ENCODE measurements at regions not wholly inside any gene's neighbourhood (a gene's known extent, or its start where the extent isn't known, plus 50 kb on each side); places are given as distances from the start of the nearest gene placed in this dataset.

DNA sequence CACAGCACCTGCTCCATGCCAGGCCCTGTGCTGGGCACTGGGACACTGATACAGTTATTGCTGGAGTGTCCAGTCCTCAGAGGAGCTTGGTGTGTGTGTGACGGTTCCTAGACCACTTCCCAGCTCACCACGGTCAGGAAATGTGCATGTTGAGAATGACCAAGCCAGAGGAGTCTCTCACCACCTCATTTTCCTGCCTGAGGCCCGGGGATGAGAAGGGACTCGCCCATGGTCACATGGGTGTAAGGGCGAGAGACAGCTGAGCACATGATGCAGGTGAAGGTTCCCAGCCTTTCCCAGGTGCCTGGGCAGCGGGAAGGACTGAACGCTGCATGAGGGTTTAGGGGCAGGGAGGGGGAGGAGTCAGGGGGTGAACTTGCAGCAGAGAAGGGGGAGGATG lies 180.9 kb upstream of the TLE3 start:
- intact Hi-C loops (cut with DNase I) = no loop called here
- DNase-seq = no peak
- H3K27ac ChIP-seq (ENCODE audit: low read depth in 2 of 2, low read length in 2 of 2) = no peak overlapping the region

GRCh38 chr15:70277556-70277955 lies 179.8 kb upstream of the TLE3 start:
- Histone ChIP-seq H3K4me1 (ENCODE audit: control insufficient read depth in 2 of 3, insufficient read depth in 2 of 3, low read depth in 1 of 3, low read length in 3 of 3) (no peaks in the 10 kb centered on the region), H3K4me3 (ENCODE audit: low read length in 3 of 3) (no peak overlapping the region), H3K9me3 (ENCODE audit: control insufficient read depth in 2 of 3, insufficient read depth in 1 of 3, low read length in 3 of 3) (no peaks in the 10 kb centered on the region), H3K27me3 (ENCODE audit: control insufficient read depth, insufficient read depth, low read length) (no peaks in the 10 kb centered on the region), H3K36me3 (ENCODE audit: control insufficient read depth in 2 of 3, insufficient read depth in 3 of 3, low read length in 3 of 3) (no peaks in the 10 kb centered on the region), H3K9ac (ENCODE audit: low read length in 3 of 3) (no peak overlapping the region), H3K27ac (ENCODE audit: low read depth in 2 of 2, low read length in 2 of 2) (no peak overlapping the region)
- FAIRE-seq = no peak
- TF ChIP-seq, protein P1, sequence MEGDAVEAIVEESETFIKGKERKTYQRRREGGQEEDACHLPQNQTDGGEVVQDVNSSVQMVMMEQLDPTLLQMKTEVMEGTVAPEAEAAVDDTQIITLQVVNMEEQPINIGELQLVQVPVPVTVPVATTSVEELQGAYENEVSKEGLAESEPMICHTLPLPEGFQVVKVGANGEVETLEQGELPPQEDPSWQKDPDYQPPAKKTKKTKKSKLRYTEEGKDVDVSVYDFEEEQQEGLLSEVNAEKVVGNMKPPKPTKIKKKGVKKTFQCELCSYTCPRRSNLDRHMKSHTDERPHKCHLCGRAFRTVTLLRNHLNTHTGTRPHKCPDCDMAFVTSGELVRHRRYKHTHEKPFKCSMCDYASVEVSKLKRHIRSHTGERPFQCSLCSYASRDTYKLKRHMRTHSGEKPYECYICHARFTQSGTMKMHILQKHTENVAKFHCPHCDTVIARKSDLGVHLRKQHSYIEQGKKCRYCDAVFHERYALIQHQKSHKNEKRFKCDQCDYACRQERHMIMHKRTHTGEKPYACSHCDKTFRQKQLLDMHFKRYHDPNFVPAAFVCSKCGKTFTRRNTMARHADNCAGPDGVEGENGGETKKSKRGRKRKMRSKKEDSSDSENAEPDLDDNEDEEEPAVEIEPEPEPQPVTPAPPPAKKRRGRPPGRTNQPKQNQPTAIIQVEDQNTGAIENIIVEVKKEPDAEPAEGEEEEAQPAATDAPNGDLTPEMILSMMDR (IDR thresholded peaks at IDR 0.05; ENCODE audit: borderline replicate concordance, extremely low read depth, insufficient read depth) = no peak
- intact Hi-C loops (cut with DNase I) = no loop called here
- no peak for DNase-seq

More for the DNA sequence above, 180.9 kb upstream of the TLE3 start:
- Histone ChIP-seq H3K36me3 (ENCODE audit: control insufficient read depth in 2 of 3, insufficient read depth in 3 of 3, low read length in 3 of 3) (no peaks in the 10 kb centered on the region), H3K4me1 (ENCODE audit: control insufficient read depth in 2 of 3, insufficient read depth in 2 of 3, low read depth in 1 of 3, low read length in 3 of 3) (no peaks in the 10 kb centered on the region), H3K9ac (ENCODE audit: low read length in 3 of 3) (no peak overlapping the region), H3K9me3 (ENCODE audit: control insufficient read depth in 2 of 3, insufficient read depth in 1 of 3, low read length in 3 of 3) (no peaks in the 10 kb centered on the region), H3K4me3 (ENCODE audit: low read length in 3 of 3) (no peak overlapping the region), H3K27me3 (ENCODE audit: control insufficient read depth, insufficient read depth, low read length) (no peaks in the 10 kb centered on the region)
- TF ChIP-seq, protein P1 (IDR thresholded peaks at IDR 0.05; ENCODE audit: borderline replicate concordance, extremely low read depth, insufficient read depth) = no peak
- no peak for FAIRE-seq

- FAIRE-seq (no peak), DNase-seq (no peak)
- Histone ChIP-seq H3K27ac (ENCODE audit: low read depth in 2 of 2, low read length in 2 of 2) (no peak overlapping the region), H3K4me3 (ENCODE audit: low read length in 3 of 3) (no peak overlapping the region), H3K9me3 (ENCODE audit: control insufficient read depth in 2 of 3, insufficient read depth in 1 of 3, low read length in 3 of 3) (no peaks in the 10 kb centered on the region), H3K27me3 (ENCODE audit: control insufficient read depth, insufficient read depth, low read length) (no peaks in the 10 kb centered on the region), H3K36me3 (ENCODE audit: control insufficient read depth in 2 of 3, insufficient read depth in 3 of 3, low read length in 3 of 3) (no peaks in the 10 kb centered on the region), H3K9ac (ENCODE audit: low read length in 3 of 3) (no peak overlapping the region), H3K4me1 (ENCODE audit: control insufficient read depth in 2 of 3, insufficient read depth in 2 of 3, low read depth in 1 of 3, low read length in 3 of 3) (peaks cover 0 to 3% (median under 1%) of the 10 kb centered on the region in 3 donors)
- TF ChIP-seq, protein P1 (IDR thresholded peaks at IDR 0.05; ENCODE audit: borderline replicate concordance, extremely low read depth, insufficient read depth) = no peak
- intact Hi-C loops (cut with DNase I) = no loop called here
Measured at GRCh38 chr15:70276401-70276800, 178.7 kb upstream of the TLE3 start.

- DNase-seq = peak in 1 of 5 donors; percentile 20
- Histone ChIP-seq H3K9ac (ENCODE audit: low read length in 3 of 3) (no peak overlapping the region), H3K27me3 (ENCODE audit: control insufficient read depth, insufficient read depth, low read length) (no peaks in the 10 kb centered on the region), H3K4me3 (ENCODE audit: low read length in 3 of 3) (no peak overlapping the region), H3K36me3 (ENCODE audit: control insufficient read depth in 2 of 3, insufficient read depth in 3 of 3, low read length in 3 of 3) (no peaks in the 10 kb centered on the region), H3K9me3 (ENCODE audit: control insufficient read depth in 2 of 3, insufficient read depth in 1 of 3, low read length in 3 of 3) (no peaks in the 10 kb centered on the region), H3K27ac (ENCODE audit: low read depth in 2 of 2, low read length in 2 of 2) (no peak overlapping the region), H3K4me1 (ENCODE audit: control insufficient read depth in 2 of 3, insufficient read depth in 2 of 3, low read depth in 1 of 3, low read length in 3 of 3) (peaks cover 0 to 9% (median 8%) of the 10 kb centered on the region in 3 donors)
- TF ChIP-seq, protein P1 (IDR thresholded peaks at IDR 0.05; ENCODE audit: borderline replicate concordance, extremely low read depth, insufficient read depth) = no peak
- no peak for FAIRE-seq
- intact Hi-C loops (cut with DNase I) = no loop called here
Measured at GRCh38 chr15:70275461-70276138, 177.9 kb upstream of the TLE3 start.
